ENCODE measurements at regions not wholly inside any gene's neighbourhood (a gene's known extent, or its start where the extent isn't known, plus 50 kb on each side); places are given as distances from the start of the nearest gene placed in this dataset.

GRCh38 chr13:22940736-22941135 is 240.0 kb upstream of the SGCG start:
- TF ChIP-seq TAF1 (IDR thresholded peaks at IDR 0.05; ENCODE audit: borderline replicate concordance, insufficient read depth, low read length) = no peak
- TF ChIP-seq SIN3A (IDR thresholded peaks at IDR 0.05; ENCODE audit: borderline replicate concordance, insufficient read depth, low read length) = no peak
- TF ChIP-seq POLR2AphosphoS5 (IDR thresholded peaks at IDR 0.05; ENCODE audit: low read depth, low read length) = no peak
- TF ChIP-seq REST (IDR thresholded peaks at IDR 0.05; ENCODE audit: insufficient read depth in 1 of 2, low read depth in 2 of 2, low read length in 2 of 2) = no peak
- TF ChIP-seq FOXP2 (optimal IDR thresholded peaks at IDR 0.05; ENCODE audit: borderline replicate concordance, extremely low read depth, extremely low read length, insufficient read depth) = no peak

- no peak for TF ChIP-seq SIN3A (IDR thresholded peaks at IDR 0.05; ENCODE audit: borderline replicate concordance, insufficient read depth, low read length)
- no peak for TF ChIP-seq REST (IDR thresholded peaks at IDR 0.05; ENCODE audit: insufficient read depth in 1 of 2, low read depth in 2 of 2, low read length in 2 of 2)
- TF ChIP-seq TAF1 (IDR thresholded peaks at IDR 0.05; ENCODE audit: borderline replicate concordance, insufficient read depth, low read length) = no peak
- no peak for TF ChIP-seq POLR2AphosphoS5 (IDR thresholded peaks at IDR 0.05; ENCODE audit: low read depth, low read length)
- TF ChIP-seq FOXP2 (optimal IDR thresholded peaks at IDR 0.05; ENCODE audit: borderline replicate concordance, extremely low read depth, extremely low read length, insufficient read depth) = no peak
These were observed 236.4 kb upstream of the SGCG start for GRCh38 chr13:22944378-22944777.

- no peak for TF ChIP-seq FOXP2 (optimal IDR thresholded peaks at IDR 0.05; ENCODE audit: borderline replicate concordance, extremely low read depth, extremely low read length, insufficient read depth)
- no peak for TF ChIP-seq REST (IDR thresholded peaks at IDR 0.05; ENCODE audit: insufficient read depth in 1 of 2, low read depth in 2 of 2, low read length in 2 of 2)
- no peak for TF ChIP-seq TAF1 (IDR thresholded peaks at IDR 0.05; ENCODE audit: borderline replicate concordance, insufficient read depth, low read length)
- TF ChIP-seq SIN3A (IDR thresholded peaks at IDR 0.05; ENCODE audit: borderline replicate concordance, insufficient read depth, low read length) = no peak
- TF ChIP-seq POLR2AphosphoS5 (IDR thresholded peaks at IDR 0.05; ENCODE audit: low read depth, low read length) = no peak
These were observed 235.2 kb upstream of the SGCG start for GRCh38 chr13:22945321-22946226.

GRCh38 chr13:22948421-22948820 is 232.4 kb upstream of the SGCG start:
- no peak for TF ChIP-seq TAF1 (IDR thresholded peaks at IDR 0.05; ENCODE audit: borderline replicate concordance, insufficient read depth, low read length)
- TF ChIP-seq FOXP2 (optimal IDR thresholded peaks at IDR 0.05; ENCODE audit: borderline replicate concordance, extremely low read depth, extremely low read length, insufficient read depth) = no peak
- no peak for TF ChIP-seq SIN3A (IDR thresholded peaks at IDR 0.05; ENCODE audit: borderline replicate concordance, insufficient read depth, low read length)
- no peak for TF ChIP-seq POLR2AphosphoS5 (IDR thresholded peaks at IDR 0.05; ENCODE audit: low read depth, low read length)
- no peak for TF ChIP-seq REST (IDR thresholded peaks at IDR 0.05; ENCODE audit: insufficient read depth in 1 of 2, low read depth in 2 of 2, low read length in 2 of 2)
